CD4-positive, alpha-beta T cell treated with Interleukin-15 for 4 hours (primary cell): ENCODE measurements at regions not wholly inside any gene's neighbourhood (a gene's known extent, or its start where the extent isn't known, plus 50 kb on each side); places are given as distances from the start of the nearest gene placed in this dataset.

ENCODE experiments used
- DNase-seq: peaks from one replicate; pipeline ENCODE4 v3.0.0-alpha.2; 2020; ENCODE audit warnings: low spot score

DNA sequence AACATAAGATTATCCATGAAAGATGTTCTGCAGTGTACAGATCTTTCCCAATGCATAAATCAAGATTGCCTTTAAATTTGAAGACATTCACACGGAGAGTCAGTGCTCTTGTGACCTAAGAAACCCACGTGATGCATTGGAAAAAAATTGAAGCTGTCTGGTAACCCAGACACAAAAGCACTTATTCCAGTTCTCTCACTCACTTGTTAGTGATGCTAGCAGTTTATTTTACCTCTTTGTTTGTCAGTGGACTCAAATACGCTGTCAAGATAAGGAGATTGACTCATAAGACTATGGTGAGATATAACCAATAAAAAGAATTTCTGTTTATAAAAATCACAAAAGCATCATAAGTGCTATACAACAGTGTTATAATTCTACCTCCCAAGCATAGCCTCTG lies 245.8 kb upstream of the SMIM31 start:
- DNase-seq = no peak

DNA sequence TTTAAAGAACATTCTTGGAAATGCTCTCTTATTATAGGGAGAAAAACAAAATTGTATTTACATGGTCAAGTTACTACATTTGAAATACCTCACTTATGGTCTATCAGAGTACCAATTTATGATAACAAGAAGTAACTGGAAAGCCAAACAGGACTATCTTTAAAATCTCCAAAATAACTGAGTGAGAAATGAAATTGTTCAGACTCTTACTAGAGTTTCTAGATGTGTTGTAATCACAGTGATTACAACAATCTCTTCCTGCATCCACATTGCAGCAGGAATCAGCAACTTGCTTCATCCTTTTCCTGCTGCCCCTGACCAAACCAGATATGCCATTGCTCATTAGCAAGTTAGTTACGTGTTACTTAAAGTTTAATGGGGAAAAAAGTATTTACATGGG lies 245.2 kb upstream of the SMIM31 start:
- DNase-seq = no peak

DNA sequence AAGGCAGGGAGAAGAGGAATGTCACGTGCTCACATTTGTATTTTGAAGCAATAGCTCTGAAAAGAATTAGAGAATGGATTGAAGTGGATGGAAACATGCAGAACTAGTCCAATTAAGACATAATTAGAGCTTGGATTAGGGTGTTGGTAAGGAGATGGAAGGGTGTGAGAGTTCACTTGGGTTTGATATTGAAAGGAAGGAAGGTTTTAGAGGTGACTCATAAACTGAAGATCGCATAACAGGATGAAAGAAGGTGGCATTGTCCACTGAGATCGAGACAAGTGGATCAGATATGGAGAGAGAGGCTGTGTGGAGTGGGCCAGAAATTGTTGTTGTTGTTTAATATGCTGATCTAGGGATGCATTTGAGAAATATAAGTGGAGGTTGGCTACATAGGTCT lies 244.0 kb upstream of the SMIM31 start:
- no peak for DNase-seq

DNA sequence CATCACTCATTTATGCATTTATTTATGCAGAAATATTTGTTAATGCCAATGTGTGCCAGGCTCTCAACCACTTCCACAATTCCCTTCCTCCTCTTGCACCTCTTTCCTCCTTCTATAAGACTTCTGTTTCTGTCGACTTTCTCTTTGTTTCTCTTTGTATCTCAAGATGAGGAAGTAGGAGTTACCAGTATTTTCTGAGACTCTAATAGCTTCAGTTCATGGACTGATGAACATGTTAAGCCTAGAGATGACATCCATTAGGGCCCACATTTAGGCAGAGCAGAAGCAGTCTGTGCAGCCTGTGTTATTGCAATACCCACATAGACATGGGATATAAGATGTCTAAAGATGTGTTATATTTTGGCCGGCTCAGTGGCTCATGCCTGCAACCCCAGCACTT lies 241.8 kb upstream of the SMIM31 start:
- no peak for DNase-seq

DNA sequence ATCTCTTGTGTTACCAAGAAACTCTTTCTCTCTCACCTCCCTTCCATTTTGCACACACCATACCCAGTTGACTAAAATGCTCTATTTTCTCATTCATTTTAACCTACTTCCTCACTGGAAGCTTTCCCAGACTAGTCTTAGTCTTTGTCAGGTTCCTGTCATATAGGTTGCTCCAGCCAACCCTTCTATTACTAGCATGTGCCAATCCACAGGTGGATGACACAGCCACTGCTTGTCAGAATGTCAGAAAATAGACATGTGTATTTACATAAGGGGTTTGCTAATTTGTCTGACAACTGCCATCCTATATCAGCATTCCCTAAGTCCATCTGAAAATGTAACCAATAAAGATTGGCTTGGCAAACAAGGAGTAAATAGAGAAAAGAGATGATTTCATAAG lies 239.2 kb upstream of the SMIM31 start:
- no peak for DNase-seq

DNA sequence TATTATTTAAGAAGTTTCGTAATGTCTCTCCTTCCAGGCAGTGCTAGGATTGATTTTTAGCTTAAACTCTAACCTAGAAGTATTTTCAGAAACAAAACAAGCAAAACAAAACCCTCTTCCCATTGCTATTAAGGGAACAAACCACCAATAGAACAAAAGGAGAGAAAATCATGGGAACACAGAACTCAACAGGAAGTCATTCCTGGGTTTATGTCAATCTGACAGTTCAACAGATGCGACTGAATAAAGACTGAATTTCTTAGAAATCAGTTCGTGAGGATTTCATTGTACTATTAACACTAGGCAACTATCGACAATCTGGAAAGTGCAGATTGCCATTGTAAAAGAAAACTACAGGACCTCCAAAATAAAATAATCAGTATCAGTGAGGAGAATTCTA lies 229.1 kb upstream of the SMIM31 start:
- no peak for DNase-seq

DNA sequence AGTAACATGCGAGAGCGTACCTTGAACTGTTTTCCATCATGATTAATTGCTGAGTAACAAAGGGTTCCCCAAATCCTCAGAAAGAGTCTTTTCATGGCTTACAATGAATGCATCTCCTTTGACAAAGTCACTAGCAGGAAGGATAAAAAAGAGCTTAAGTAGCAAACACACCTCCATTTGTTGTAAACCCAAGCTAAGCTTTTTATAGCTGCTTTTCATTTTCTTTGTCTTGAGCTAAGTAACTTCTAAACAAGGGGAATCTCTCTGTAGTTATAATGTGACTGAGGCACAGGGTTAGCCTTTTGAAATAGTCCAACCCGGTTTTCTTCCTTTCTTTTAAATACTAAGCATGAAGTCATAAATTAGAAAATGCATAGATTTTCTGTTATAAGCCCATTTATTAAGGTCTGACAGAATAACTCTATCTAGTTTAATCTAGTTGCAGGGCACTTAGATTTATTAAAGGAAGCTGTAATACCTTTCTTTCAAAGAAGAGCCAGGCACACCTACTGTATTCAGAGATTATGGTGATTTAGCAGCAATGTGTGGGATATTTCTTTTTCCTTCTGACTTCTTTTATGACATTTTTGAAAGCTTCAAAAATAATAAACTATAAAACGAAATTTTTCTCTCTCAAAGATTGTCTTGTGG lies 226.9 kb upstream of the SMIM31 start:
- DNase-seq = no peak

DNA sequence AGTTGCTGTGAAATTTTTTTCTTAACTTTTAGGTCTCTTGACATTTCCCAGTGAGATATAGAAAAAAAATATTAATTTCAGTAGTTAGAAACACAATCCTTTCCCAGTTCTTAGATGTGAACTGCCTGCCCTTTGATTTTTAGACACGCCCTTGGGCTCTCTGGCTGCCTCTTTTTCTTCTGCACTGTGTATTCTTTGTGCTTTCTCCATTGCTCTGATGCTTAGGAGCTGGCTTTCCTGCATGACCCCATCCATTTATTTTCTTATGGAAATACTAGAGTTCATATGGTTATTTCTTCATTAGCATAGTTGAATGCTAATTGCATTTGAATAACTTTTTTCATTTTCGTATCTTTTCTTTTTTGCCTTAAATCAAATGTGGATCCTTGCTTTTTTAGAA lies 224.9 kb upstream of the SMIM31 start:
- no peak for DNase-seq

DNA sequence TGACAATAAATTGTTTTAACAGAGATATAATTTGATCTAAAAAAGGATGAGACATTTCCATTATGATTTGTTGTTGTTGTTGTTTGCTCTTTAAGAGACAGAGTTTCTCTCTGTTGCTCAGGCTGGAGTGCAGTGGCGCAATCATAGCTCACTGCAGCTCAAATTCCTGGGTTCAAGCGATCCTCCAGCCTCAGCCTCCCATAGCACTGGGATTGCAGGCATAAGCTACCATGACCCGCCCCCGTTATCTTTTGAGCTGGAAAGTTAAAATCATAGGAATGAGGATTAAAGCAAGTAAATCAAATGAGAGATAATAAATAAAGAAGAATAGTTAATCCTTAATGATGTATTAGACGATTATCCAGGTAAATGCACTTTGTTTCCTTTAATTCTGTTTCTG lies 224.4 kb upstream of the SMIM31 start:
- no peak for DNase-seq

DNA sequence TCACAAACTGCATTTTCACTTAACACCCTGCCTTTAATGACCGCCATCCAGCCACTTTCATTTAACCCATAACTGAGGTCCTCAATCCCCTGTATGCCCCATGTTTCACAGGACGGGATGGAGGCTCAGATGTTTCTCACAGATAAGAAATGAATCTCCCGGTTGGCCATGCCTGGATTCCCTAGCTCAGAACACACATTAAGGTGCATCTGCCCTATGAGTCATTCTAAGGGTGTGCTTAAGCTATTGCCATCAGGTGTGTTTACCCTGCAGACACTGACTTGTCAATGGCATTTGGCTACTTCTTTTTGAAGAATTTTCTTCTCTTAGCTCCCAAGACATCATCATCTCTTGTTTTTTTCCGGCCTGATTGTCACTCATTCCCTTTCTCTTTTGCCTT lies 222.6 kb upstream of the SMIM31 start:
- no peak for DNase-seq

DNA sequence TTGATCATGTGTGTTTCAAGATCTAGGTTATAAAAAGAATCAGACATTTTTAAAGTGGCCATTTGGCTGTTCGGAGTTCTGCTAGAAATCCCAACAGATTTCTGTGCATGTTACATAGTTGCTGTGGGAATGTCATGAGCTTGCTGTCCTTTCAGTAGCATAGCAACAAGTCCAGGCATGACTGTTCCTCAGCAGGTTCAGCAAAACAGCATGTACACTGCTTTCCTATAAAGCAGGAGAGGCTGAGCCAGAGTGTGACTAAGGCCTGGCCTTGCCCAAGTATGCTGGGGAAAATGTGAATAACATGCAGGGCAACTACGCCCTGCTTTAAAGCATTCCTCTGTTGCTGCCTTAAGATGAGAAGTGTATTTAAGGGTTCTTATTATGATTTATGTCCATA lies 217.1 kb upstream of the SMIM31 start:
- DNase-seq = no peak

DNA sequence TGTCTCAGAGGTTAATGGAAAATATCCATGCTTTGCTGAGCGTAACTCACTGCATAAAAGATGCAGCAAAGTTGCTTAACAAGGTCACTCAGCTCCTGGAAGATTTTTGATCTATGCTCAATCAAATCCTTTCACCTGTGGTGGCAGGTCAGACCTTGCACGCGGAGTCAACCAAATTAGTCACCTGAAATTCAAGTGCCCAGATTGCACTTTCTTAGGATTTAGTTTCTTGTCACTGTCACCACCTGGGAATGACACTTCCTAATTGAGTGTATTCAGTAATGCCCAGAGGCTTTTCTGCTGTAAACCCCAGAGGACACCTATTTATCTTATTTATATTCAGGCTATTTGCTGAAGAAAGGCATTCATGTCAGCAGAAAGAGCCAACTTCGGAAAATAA lies 215.8 kb upstream of the SMIM31 start:
- DNase-seq = no peak

DNA sequence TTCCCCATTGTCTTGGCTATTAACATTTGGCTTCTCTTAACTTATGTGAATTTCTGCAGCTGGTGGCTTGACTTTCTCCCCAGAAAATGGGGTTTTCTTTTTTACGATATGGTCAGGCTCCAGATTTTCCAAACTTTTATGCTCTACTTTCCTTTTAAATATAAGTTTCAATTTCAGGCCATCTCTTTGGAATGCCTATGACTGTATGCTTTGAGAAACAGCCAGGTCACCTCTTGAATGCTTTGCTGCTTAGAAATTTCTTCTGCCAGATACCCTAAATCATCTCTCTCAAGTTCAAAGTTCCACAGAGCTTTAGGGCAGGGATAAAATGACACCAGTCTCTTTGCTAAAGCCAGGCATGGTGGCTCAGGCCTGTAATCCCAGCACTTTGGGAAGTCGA lies 212.9 kb upstream of the SMIM31 start:
- no peak for DNase-seq

DNA sequence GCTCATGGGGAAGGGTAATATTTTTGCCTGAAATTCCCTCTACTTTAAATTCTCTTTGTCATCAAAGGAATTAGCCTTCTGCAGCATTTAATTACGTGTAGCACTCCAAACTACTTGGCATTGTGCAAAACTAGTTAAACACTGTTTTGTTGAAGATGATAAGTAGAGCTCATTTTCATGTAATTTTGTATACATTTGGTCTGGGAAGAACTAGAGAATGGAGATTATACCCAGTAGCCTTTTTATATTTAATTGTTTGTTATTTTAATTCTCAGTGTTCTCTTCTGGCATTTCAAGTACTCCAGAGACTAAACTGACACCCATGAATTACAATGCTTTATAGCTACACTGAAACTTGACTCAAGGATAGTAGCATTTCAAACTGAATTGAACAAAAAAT lies 211.5 kb upstream of the SMIM31 start:
- no peak for DNase-seq

DNA sequence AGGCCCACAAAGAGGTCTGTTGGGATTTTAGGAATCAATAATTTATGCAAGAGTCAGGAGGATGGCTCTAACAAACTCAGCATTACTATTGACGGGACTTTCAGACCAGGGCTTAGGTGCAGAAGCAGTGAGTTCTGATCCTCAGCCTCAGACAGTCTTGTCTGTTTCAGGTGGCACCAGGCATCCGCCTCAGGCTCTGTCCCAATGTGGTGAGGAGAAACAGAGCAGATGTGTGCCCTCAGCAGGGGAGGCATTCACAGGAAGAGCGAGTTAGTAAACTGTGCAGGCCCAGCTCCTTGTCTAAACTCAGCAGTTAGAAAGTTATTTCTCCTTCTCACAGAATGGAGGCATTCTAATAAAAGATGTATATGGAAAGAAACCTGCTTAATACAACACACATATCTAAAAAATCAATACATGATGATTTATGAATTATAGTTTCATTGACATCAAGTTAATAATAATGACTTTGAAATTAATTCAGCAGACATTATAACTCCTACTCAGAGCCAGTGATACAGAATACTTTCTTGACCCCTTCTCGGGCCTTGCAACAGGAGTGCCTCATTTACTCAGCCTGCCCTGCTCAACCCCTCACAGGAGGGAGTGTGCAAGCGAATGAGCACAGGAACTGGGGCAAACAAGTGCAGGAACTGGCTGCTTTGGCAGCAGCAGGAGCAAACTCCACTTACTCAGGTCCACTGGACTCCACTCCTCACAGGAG lies 202.8 kb upstream of the SMIM31 start:
- DNase-seq = no peak

DNA sequence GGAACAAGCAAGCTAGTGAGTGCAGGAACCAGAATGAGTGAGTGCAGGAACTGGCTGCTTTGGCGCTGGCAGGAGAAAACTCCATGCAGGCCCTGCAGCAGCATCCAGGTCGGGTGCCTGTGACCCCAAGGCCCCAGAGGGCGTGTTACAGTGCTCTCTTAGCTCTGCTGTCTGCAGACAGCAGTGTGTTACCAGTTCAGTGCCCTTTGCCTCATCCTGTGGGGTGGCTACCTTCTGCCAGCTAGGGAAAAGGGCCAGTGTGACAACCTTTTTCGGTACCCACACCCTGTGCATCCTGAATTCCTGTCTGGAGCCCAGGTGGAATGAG lies 202.3 kb upstream of the SMIM31 start:
- DNase-seq = no peak

DNA sequence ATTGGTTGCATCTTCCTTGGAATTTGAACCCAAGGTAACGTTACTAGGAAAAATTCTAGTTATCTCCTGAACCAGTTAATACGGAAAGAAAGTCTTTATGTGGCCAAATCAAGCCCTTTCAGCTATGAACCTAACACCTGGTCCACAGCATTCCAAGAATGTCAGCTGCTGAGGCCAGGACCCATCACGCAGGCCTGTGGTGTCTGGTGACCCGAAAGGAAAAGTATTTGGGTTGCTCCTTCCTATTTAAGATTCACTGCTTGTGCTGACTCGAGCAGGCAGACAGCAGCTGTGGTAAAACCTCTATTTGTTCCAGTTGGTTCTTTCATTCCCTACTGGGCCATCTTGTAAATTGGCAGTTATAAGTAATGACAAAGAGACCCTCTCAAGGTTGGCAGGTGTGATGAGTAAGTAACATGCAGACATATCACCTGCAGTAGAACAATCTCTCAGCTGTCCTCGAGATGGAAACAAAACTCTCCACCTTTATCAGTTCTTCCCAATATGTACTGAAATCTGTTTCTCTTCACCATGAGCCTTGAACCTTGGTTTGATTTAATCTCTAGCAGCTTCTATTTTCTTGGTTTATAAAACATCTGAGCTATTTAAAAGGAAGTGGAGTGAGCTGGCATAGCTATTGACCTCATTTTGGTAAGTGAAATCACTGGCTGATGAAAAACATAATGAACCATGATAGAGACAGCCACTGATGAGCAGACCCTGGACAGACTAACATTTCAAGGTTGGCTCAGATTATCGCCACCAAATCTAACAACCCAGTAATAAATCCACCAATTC lies 182.1 kb upstream of the SMIM31 start:
- no peak for DNase-seq

DNA sequence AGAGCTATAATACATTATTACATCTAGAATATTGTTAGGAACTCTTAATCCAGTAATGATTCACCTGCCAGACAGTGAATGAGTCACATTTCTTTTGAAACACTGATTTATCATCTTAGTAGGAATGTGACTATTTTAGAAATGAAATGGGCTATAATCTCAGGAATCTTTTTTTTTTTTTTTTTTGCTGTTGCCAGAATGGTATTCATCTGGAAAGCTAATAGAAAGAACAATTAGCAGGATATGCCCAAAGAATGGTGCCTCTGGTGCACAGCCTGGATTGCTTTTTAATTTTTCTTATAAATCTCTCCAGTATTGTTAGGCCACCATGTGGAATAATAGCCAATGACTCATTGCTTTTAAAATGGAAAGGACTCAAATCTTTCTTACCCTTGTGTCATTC lies 181.1 kb upstream of the SMIM31 start:
- no peak for DNase-seq

DNA sequence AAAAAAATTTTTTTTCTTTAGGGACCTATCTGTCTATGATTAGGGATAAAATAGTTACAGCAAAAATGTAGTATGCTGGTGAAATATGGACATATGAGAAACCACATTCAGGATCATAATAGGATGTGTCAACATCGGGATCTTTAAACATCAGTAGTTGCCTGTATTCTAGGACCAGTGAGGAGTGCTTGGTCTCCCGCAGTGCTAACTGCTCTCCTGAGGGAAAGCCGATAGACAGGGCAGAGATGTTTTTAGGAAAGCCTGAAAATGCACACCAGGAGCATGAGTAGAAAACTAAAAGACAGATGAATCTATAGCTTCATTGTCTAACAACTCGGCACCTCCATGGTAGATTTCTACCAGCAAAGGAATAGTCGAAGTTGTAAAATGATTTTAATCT lies 178.1 kb upstream of the SMIM31 start:
- DNase-seq = no peak

DNA sequence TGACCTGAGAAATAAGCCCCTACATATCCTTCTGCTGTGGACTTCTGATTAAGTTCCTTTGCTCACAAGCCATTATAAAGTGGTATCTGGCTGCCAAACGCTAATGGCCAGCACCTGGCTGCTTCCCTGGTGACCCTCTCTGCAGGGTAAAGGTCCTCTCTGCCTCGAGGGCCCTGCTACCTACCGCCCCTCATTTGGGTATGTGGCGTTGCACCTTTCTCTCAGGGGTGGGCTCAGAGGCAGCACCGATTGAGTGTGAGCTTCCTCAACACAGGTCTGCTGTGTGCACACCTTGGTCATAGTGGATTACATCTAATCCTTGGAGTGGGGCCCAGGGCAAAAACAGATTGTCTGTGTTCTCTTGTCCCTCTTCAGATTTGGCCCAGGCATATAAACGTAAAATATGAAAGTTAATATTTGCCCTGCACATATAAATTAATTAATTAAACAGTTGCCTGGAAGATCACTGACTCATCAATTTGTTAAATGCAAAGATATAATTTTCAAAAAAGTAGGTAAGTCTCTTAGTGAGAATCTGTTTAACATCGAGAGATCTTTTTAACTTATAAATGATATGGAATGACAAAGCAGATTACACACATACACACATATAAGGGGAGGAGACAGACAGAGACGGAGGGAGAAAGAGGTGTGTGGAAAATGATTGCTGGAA lies 174.5 kb upstream of the SMIM31 start:
- no peak for DNase-seq

DNA sequence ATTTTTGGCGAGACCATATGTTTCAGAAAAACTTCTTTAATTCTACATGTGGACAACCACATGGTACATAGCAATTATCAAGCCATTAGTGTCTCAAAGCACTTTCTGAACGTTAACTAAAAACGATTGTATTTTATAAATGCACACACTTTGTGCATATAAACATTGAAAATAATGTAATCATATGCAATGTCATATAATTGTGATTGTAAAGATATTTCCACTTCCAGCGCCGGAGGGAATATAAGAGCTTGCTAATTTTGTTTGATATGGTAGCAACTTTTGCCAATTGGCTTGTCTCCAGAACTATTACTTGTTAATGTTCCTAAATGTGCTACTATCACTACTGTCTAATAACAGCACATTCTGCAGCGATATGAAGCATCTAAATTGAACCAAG lies 162.3 kb upstream of the SMIM31 start:
- no peak for DNase-seq

DNA sequence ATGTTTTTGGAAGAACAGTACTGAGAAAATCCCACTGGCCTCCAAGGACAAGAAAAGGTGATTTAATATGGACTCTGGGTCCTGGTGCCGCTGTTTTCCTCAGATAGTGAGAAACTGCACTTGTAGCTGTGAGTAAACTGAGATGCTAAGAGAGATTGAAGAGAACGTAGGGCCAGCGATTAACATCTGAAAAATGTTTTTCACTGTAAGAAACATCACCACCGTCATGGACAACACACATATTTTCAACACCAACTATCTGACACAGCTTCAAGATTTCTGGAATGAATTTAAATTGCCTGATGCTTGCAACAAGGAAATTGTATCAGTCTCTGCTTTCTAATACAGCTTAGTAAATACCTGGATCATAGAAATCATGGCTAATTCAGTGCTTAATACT lies 158.2 kb upstream of the SMIM31 start:
- no peak for DNase-seq

DNA sequence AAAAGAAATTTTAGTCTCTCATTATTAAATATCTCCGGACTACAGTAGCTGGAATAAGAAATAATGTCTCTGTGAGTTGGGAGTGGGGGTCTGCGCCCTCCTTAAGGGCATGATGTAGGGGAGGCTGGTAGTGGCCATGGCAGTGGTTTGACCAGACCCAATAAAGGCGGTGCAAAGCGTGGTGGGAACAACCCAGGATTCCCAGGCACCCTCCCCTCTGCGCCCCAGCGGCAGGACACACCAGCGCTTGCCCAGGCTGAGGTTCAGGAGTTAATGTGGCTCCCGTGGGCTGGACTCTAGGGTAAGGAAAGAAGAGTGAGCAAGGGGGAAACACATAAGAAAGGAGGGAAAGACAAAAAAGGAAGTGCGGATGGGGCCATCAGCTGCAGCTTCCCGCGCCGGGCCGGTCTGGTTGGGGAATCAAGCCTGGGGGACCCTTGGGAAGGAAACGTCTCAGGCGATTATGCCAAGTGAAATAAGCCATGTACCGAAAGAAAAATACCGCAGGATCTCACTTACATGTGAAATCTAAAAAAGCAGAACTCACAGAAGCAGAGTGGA lies 157.5 kb upstream of the SMIM31 start:
- no peak for DNase-seq
